ENCODE measurements at regions not wholly inside any gene's neighbourhood (a gene's known extent, or its start where the extent isn't known, plus 50 kb on each side); places are given as distances from the start of the nearest gene placed in this dataset.

GRCh38 chr7:68707958-68708357, 890.3 kb upstream of the AUTS2 start:
- TF ChIP-seq CTCF (IDR thresholded peaks at IDR 0.05) (no peak), POLR2A (IDR thresholded peaks at IDR 0.05) (no peak)
